Ishikawa (cell line): ENCODE measurements at regions not wholly inside any gene's neighbourhood (a gene's known extent, or its start where the extent isn't known, plus 50 kb on each side); places are given as distances from the start of the nearest gene placed in this dataset.

ENCODE experiments used
- CEBPB ChIP-seq: IDR thresholded peaks from 2 replicates; pipeline ENCODE4 v1.6.1; 2012
- CREB1 ChIP-seq: IDR thresholded peaks from 2 replicates; pipeline ENCODE4 v1.6.1; 2012; ENCODE audit warnings: low read depth
- EGR1 ChIP-seq: IDR thresholded peaks from 2 replicates; pipeline ENCODE4 v1.6.1; 2012
- EP300 ChIP-seq: IDR thresholded peaks from 2 replicates; pipeline ENCODE4 v1.6.1; 2012; ENCODE audit warnings: borderline replicate concordance
- FOXM1 ChIP-seq: IDR thresholded peaks from 2 replicates; pipeline ENCODE4 v1.6.1; 2012; ENCODE audit warnings: low read depth, borderline replicate concordance
- MAX ChIP-seq: IDR thresholded peaks from 2 replicates; pipeline ENCODE4 v1.6.1; 2012
- NFIC ChIP-seq: IDR thresholded peaks from 2 replicates; pipeline ENCODE4 v1.6.1; 2012
- RAD21 ChIP-seq: IDR thresholded peaks from 2 replicates; pipeline ENCODE4 v1.6.1; 2012; ENCODE audit warnings: low read depth
- REST ChIP-seq: IDR thresholded peaks from 2 replicates; pipeline ENCODE4 v1.6.1; 2012; ENCODE audit warnings: low read depth, mild to moderate bottlenecking
- TAF1 ChIP-seq: IDR thresholded peaks from 2 replicates; pipeline ENCODE4 v1.6.1; 2012; ENCODE audit warnings: low read depth, mild to moderate bottlenecking
- TCF12 ChIP-seq: IDR thresholded peaks from 2 replicates; pipeline ENCODE4 v1.6.1; 2012; ENCODE audit warnings: low read depth
- TEAD4 ChIP-seq: IDR thresholded peaks from 2 replicates; pipeline ENCODE4 v1.6.1; 2012
- USF1 ChIP-seq: IDR thresholded peaks from 2 replicates; pipeline ENCODE4 v1.6.1; 2012
- YY1 ChIP-seq: IDR thresholded peaks from 2 replicates; pipeline ENCODE4 v1.6.1; 2012; ENCODE audit warnings: low read depth

DNA sequence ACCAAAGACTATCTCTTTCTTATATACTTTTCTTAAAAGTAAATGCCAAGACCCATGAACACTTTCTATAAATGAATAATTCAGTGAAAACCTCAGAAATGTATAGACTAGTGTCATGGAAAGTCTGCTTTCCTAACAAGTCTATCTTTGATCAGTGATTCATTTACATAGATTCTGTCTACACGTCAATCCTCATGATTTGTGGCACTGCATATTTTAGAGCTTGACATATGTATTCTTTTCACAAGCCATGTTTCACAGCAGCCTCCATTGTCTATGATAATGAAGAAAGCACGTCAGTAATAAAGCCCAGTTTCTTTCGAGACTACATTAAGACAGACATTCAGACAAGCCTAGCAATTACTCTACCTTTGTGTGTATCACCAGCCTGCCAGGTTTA is 486.6 kb downstream of the IRS1 start:
- TF ChIP-seq CEBPB (no peak), YY1 (no peak), CREB1 (no peak), TEAD4 (no peak), RAD21 (no peak), NFIC (no peak), FOXM1 (no peak), EP300 (no peak), MAX (no peak), EGR1 (no peak), USF1 (no peak), REST (no peak), TAF1 (no peak), TCF12 (no peak)
